VCaP (cell line): ENCODE measurements at regions not wholly inside any gene's neighbourhood (a gene's known extent, or its start where the extent isn't known, plus 50 kb on each side); places are given as distances from the start of the nearest gene placed in this dataset.

Source experiments
- H3K27ac ChIP-seq: fragments of 450-650 bp; 2 replicates; pipeline ENCODE4 v1.5.1; 2017
- CTCF ChIP-seq: fragments of 450-650 bp; conservative IDR thresholded peaks from 2 replicates; pipeline ENCODE4 v1.5.1; 2017; ENCODE audit warnings: mild to moderate bottlenecking, moderate library complexity

GRCh38 chr2:145736871-145737270, 1217.0 kb upstream of the ZEB2 start:
- no peak for TF ChIP-seq CTCF
- H3K27ac ChIP-seq, result no peak overlapping the region

GRCh38 chr2:145731467-145731866, 1211.5 kb upstream of the ZEB2 start:
- no peak for TF ChIP-seq CTCF
- H3K27ac ChIP-seq, result no peak overlapping the region

GRCh38 chr2:145729993-145730770, 1210.3 kb upstream of the ZEB2 start:
- TF ChIP-seq CTCF, result no peak
- H3K27ac ChIP-seq, result no peak overlapping the region

GRCh38 chr2:145729481-145729880, 1209.6 kb upstream of the ZEB2 start:
- H3K27ac ChIP-seq, result no peak overlapping the region

GRCh38 chr2:145728511-145728910, 1208.6 kb upstream of the ZEB2 start:
- H3K27ac ChIP-seq, result no peak overlapping the region
- no peak for TF ChIP-seq CTCF

More at GRCh38 chr2:145729481-145729880, 1209.6 kb upstream of the ZEB2 start:
- TF ChIP-seq CTCF, result no peak

GRCh38 chr2:145725876-145726275, 1206.0 kb upstream of the ZEB2 start:
- no peak overlapping the region for H3K27ac ChIP-seq
- TF ChIP-seq CTCF, result no peak

GRCh38 chr2:145724311-145724898, 1204.5 kb upstream of the ZEB2 start:
- no peak overlapping the region for H3K27ac ChIP-seq
- TF ChIP-seq CTCF, result no peak
